ENCODE measurements at regions not wholly inside any gene's neighbourhood (a gene's known extent, or its start where the extent isn't known, plus 50 kb on each side); places are given as distances from the start of the nearest gene placed in this dataset.
A peak's percentile ranks its signal among the peaks of the same experiment; 100 is the strongest.

DNA sequence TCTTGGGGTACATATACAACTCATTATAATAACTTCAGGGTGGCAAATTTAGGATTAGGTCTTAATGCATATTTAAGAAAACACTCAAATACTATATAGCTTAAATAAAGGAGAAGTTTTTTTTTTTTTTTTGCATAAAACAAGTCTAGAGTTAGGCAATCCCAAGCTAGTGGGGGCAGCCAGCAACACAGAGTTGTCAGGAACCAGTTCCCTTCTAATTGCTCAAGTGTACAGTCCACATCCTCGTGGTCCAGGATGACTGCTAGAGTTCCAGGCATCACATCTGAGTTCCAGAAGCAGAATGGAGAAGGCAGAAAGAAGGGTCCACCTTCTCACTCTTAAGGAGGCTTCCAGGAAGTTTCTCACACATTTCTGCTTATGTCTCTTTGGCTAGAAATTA is 261.9 kb upstream of the PLET1 start:
- Histone ChIP-seq H3K27me3 (ENCODE audit: control insufficient read depth in 1 of 2, insufficient read depth in 2 of 2, low read length in 2 of 2) (peaks cover 0 to 2% of the 10 kb centered on the region in 2 donors), H3K36me3 (ENCODE audit: control insufficient read depth in 2 of 2, insufficient read depth in 2 of 2, low read length in 1 of 2) (no peaks in the 10 kb centered on the region)
- 72 to 83% methylated on average over 1 of the region's 1 CpG for whole genome bisulfite sequencing, 2 donors

DNA sequence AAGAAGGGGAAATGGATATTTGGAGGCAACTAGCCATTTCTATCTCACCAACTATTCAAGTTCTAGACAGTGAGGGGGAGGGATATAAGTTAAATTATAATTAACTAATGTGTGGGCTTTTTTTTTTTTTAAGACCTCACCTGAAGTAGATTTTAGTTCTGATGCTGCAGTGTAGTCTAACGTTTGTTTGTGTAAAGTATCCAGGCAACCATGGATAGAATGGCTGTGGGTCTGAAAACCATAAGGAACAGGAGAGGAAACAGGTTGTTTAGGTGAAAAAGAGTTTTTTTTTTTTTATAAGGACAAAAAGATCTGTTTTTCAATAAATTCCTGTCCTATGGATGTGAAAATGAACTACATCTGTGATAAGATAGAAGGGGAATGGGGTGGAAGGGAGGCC is 262.4 kb upstream of the PLET1 start:
- peaks cover 0 to 4% of the 10 kb centered on the region in 2 donors for H3K27me3 ChIP-seq (ENCODE audit: control insufficient read depth in 1 of 2, insufficient read depth in 2 of 2, low read length in 2 of 2)
- H3K4me3 ChIP-seq (ENCODE audit: low read depth in 1 of 2, low read length in 2 of 2) = no peak overlapping the region
- no peak overlapping the region for H3K27ac ChIP-seq (ENCODE audit: low read depth in 2 of 2, low read length in 1 of 2)
- H3K9me3 ChIP-seq (ENCODE audit: control insufficient read depth in 2 of 2, insufficient read depth in 1 of 2, low read depth in 1 of 2, low read length in 1 of 2) = no peaks in the 10 kb centered on the region
- 20 to 24% methylated on average over 1 of the region's 1 CpG for WGBS, 2 donors
- H3K4me1 ChIP-seq (ENCODE audit: control insufficient read depth in 2 of 2, insufficient read depth in 2 of 2, low read length in 1 of 2) = peaks cover 2 to 8% of the 10 kb centered on the region in 2 donors
- H3K36me3 ChIP-seq (ENCODE audit: control insufficient read depth in 2 of 2, insufficient read depth in 2 of 2, low read length in 1 of 2) = no peaks in the 10 kb centered on the region

More for the DNA sequence above, 261.9 kb upstream of the PLET1 start:
- no peak overlapping the region for H3K27ac ChIP-seq (ENCODE audit: low read depth in 2 of 2, low read length in 1 of 2)
- H3K4me3 ChIP-seq (ENCODE audit: low read depth in 1 of 2, low read length in 2 of 2) = no peak overlapping the region
- peaks cover 2 to 8% of the 10 kb centered on the region in 2 donors for H3K4me1 ChIP-seq (ENCODE audit: control insufficient read depth in 2 of 2, insufficient read depth in 2 of 2, low read length in 1 of 2)
- H3K9me3 ChIP-seq (ENCODE audit: control insufficient read depth in 2 of 2, insufficient read depth in 1 of 2, low read depth in 1 of 2, low read length in 1 of 2) = no peaks in the 10 kb centered on the region

GRCh38 chr11:112523477-112523876 is 262.8 kb upstream of the PLET1 start:
- Histone ChIP-seq H3K27ac (ENCODE audit: low read depth in 2 of 2, low read length in 1 of 2) (no peak overlapping the region), H3K36me3 (ENCODE audit: control insufficient read depth in 2 of 2, insufficient read depth in 2 of 2, low read length in 1 of 2) (no peaks in the 10 kb centered on the region), H3K4me3 (ENCODE audit: low read depth in 1 of 2, low read length in 2 of 2) (no peak overlapping the region), H3K27me3 (ENCODE audit: control insufficient read depth in 1 of 2, insufficient read depth in 2 of 2, low read length in 2 of 2) (peaks cover 0 to 4% of the 10 kb centered on the region in 2 donors), H3K9me3 (ENCODE audit: control insufficient read depth in 2 of 2, insufficient read depth in 1 of 2, low read depth in 1 of 2, low read length in 1 of 2) (no peaks in the 10 kb centered on the region), H3K4me1 (ENCODE audit: control insufficient read depth in 2 of 2, insufficient read depth in 2 of 2, low read length in 1 of 2) (peaks cover 2 to 8% of the 10 kb centered on the region in 2 donors)
- 41 to 44% methylated on average over 4 of the region's 4 CpGs for WGBS, 2 donors

DNA sequence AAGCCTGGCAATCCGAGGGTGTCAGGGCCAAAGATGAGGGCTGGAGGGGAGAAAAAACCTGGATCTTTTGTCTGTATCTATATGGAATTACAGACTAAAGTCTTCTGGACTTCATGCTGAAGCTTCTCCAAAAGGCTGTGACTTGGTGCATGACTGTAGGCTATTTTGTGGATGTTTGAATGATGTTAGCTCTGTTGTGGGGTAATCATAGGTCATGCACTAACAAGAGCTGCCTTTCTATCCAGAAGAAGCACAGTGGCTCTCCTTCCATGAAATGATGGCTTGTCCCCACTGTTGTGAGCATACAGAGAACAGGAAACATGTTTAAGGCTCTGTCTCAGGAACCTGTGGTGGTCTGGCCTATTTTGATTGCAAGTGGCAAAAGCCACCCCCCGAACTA is 263.3 kb upstream of the PLET1 start:
- Histone ChIP-seq H3K27me3 (ENCODE audit: control insufficient read depth in 1 of 2, insufficient read depth in 2 of 2, low read length in 2 of 2) (peaks cover 0 to 4% of the 10 kb centered on the region in 2 donors), H3K36me3 (ENCODE audit: control insufficient read depth in 2 of 2, insufficient read depth in 2 of 2, low read length in 1 of 2) (no peaks in the 10 kb centered on the region), H3K4me1 (ENCODE audit: control insufficient read depth in 2 of 2, insufficient read depth in 2 of 2, low read length in 1 of 2) (peaks cover 2 to 8% of the 10 kb centered on the region in 2 donors), H3K27ac (ENCODE audit: low read depth in 2 of 2, low read length in 1 of 2) (no peak overlapping the region), H3K9me3 (ENCODE audit: control insufficient read depth in 2 of 2, insufficient read depth in 1 of 2, low read depth in 1 of 2, low read length in 1 of 2) (no peaks in the 10 kb centered on the region), H3K4me3 (ENCODE audit: low read depth in 1 of 2, low read length in 2 of 2) (no peak overlapping the region)
- 53 to 61% methylated on average over 2 of the region's 2 CpGs for WGBS, 2 donors

DNA sequence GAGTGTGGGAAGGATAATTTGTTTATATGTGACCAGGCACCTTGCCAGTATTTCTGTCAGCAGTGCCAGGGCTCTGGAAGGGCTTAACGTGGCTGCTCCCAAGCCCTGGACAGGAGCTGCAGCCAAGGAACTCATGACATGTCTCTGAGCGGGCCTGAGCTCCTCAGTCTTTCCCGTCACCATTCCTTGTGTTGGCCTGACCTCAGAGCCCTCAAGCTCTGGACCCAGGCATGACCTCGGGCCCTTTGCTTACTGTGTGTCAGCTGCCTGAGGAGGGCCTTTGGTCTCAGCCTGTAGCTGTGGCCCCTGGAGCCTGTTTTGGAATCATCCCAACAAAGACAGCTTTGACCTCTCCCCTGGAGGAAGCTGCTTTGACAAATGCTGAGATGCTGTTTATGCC is 264.1 kb upstream of the PLET1 start:
- Histone ChIP-seq H3K36me3 (ENCODE audit: control insufficient read depth in 2 of 2, insufficient read depth in 2 of 2, low read length in 1 of 2) (no peaks in the 10 kb centered on the region), H3K9me3 (ENCODE audit: control insufficient read depth in 2 of 2, insufficient read depth in 1 of 2, low read depth in 1 of 2, low read length in 1 of 2) (no peaks in the 10 kb centered on the region), H3K4me1 (ENCODE audit: control insufficient read depth in 2 of 2, insufficient read depth in 2 of 2, low read length in 1 of 2) (peaks cover 2 to 8% of the 10 kb centered on the region in 2 donors), H3K4me3 (ENCODE audit: low read depth in 1 of 2, low read length in 2 of 2) (no peak overlapping the region), H3K27me3 (ENCODE audit: control insufficient read depth in 1 of 2, insufficient read depth in 2 of 2, low read length in 2 of 2) (peaks cover 0 to 4% of the 10 kb centered on the region in 2 donors), H3K27ac (ENCODE audit: low read depth in 2 of 2, low read length in 1 of 2) (peak overlapping the region in 1 of 2 donors; percentile 34)
- 40 to 53% methylated on average over 4 of the region's 4 CpGs for WGBS, 2 donors

- H3K4me1 ChIP-seq (ENCODE audit: control insufficient read depth in 2 of 2, insufficient read depth in 2 of 2, low read length in 1 of 2) = peaks cover 2 to 8% of the 10 kb centered on the region in 2 donors
- H3K27ac ChIP-seq (ENCODE audit: low read depth in 2 of 2, low read length in 1 of 2) = peak overlapping the region in 1 of 2 donors; percentile 34
- H3K9me3 ChIP-seq (ENCODE audit: control insufficient read depth in 2 of 2, insufficient read depth in 1 of 2, low read depth in 1 of 2, low read length in 1 of 2) = no peaks in the 10 kb centered on the region
- 29 to 41% methylated on average over 5 of the region's 5 CpGs for WGBS, 2 donors
- no peak overlapping the region for H3K4me3 ChIP-seq (ENCODE audit: low read depth in 1 of 2, low read length in 2 of 2)
- H3K27me3 ChIP-seq (ENCODE audit: control insufficient read depth in 1 of 2, insufficient read depth in 2 of 2, low read length in 2 of 2) = peaks cover 0 to 4% of the 10 kb centered on the region in 2 donors
- no peaks in the 10 kb centered on the region for H3K36me3 ChIP-seq (ENCODE audit: control insufficient read depth in 2 of 2, insufficient read depth in 2 of 2, low read length in 1 of 2)
Observed at GRCh38 chr11:112525270-112525669, 264.6 kb upstream of the PLET1 start.

GRCh38 chr11:112525844-112526590 is 265.4 kb upstream of the PLET1 start:
- 70 to 75% methylated on average over 7 of the region's 7 CpGs for WGBS, 2 donors
- Histone ChIP-seq H3K4me1 (ENCODE audit: control insufficient read depth in 2 of 2, insufficient read depth in 2 of 2, low read length in 1 of 2) (peaks cover 2 to 8% of the 10 kb centered on the region in 2 donors), H3K27ac (ENCODE audit: low read depth in 2 of 2, low read length in 1 of 2) (no peak overlapping the region), H3K36me3 (ENCODE audit: control insufficient read depth in 2 of 2, insufficient read depth in 2 of 2, low read length in 1 of 2) (no peaks in the 10 kb centered on the region), H3K4me3 (ENCODE audit: low read depth in 1 of 2, low read length in 2 of 2) (no peak overlapping the region), H3K27me3 (ENCODE audit: control insufficient read depth in 1 of 2, insufficient read depth in 2 of 2, low read length in 2 of 2) (peaks cover 0 to 4% of the 10 kb centered on the region in 2 donors), H3K9me3 (ENCODE audit: control insufficient read depth in 2 of 2, insufficient read depth in 1 of 2, low read depth in 1 of 2, low read length in 1 of 2) (no peaks in the 10 kb centered on the region)

DNA sequence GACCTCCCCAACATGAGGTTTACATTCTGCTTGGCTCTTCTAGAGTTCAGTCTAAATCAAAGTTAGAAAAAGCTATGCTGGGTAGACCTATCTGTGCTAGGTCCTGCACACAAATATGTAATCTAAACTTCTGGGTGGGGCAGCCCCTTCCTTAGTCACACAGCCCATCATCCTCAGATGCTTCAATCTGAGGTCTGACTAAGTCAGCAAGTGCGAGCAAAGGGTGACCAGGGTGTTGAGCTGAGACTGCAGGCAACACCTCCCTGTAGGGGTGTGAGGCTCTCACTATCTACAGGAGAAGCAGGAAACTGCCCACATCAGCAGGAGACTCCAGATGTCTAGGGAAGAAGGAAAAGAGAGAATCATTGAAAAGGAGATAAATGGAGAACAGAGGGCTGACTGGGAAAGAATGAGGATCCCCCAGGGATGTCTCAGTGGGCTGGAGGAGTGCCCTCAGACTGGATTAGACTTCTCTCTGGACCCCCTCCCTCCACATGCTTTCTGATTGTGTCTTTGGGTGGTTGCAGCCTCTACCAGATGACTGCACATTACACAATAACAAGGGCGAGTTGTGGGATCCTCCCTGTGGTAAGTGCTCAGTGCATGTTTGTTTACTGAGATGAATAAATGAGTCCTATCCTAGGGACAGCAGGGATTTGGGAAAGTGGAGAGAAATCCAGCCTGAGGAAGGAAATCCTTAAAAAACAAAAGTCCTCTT is 266.2 kb upstream of the PLET1 start:
- Histone ChIP-seq H3K36me3 (ENCODE audit: control insufficient read depth in 2 of 2, insufficient read depth in 2 of 2, low read length in 1 of 2) (no peaks in the 10 kb centered on the region), H3K27me3 (ENCODE audit: control insufficient read depth in 1 of 2, insufficient read depth in 2 of 2, low read length in 2 of 2) (peaks cover 0 to 4% of the 10 kb centered on the region in 2 donors), H3K27ac (ENCODE audit: low read depth in 2 of 2, low read length in 1 of 2) (no peak overlapping the region), H3K4me1 (ENCODE audit: control insufficient read depth in 2 of 2, insufficient read depth in 2 of 2, low read length in 1 of 2) (peaks cover 2 to 8% of the 10 kb centered on the region in 2 donors), H3K4me3 (ENCODE audit: low read depth in 1 of 2, low read length in 2 of 2) (no peak overlapping the region), H3K9me3 (ENCODE audit: control insufficient read depth in 2 of 2, insufficient read depth in 1 of 2, low read depth in 1 of 2, low read length in 1 of 2) (no peaks in the 10 kb centered on the region)
- 55 to 60% methylated on average over 2 of the region's 2 CpGs for WGBS, 2 donors

DNA sequence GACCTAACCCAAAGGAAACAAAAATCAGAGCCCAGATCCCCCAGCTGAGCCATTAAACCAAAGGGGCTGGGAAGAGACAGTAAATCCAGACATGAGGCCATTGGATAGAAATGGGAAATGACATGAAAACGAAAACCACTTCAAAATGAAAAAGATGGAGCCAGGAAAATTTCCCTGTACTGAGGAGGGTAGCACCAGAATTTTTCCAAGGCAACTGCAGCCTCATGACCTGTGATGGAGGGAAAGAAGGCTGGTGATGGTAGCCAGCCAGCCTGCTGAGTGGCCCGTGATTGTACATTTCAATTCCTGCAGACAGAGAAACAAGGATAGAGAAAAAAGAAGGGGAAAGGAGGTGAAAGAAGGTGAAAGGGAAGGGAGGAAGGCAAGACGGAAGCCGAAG is 268.4 kb upstream of the PLET1 start:
- 74 to 87% methylated on average over 4 of the region's 4 CpGs for WGBS, 2 donors
- no peak overlapping the region for H3K27ac ChIP-seq (ENCODE audit: low read depth in 2 of 2, low read length in 1 of 2)
- no peaks in the 10 kb centered on the region for H3K9me3 ChIP-seq (ENCODE audit: control insufficient read depth in 2 of 2, insufficient read depth in 1 of 2, low read depth in 1 of 2, low read length in 1 of 2)
- no peaks in the 10 kb centered on the region for H3K36me3 ChIP-seq (ENCODE audit: control insufficient read depth in 2 of 2, insufficient read depth in 2 of 2, low read length in 1 of 2)
- peaks cover 0 to 8% of the 10 kb centered on the region in 2 donors for H3K4me1 ChIP-seq (ENCODE audit: control insufficient read depth in 2 of 2, insufficient read depth in 2 of 2, low read length in 1 of 2)
- no peak overlapping the region for H3K4me3 ChIP-seq (ENCODE audit: low read depth in 1 of 2, low read length in 2 of 2)
- peaks cover 0 to 4% of the 10 kb centered on the region in 2 donors for H3K27me3 ChIP-seq (ENCODE audit: control insufficient read depth in 1 of 2, insufficient read depth in 2 of 2, low read length in 2 of 2)

Data from esophagus (tissue), 2 donors.